Panc1 (cell line): ENCODE measurements at regions not wholly inside any gene's neighbourhood (a gene's known extent, or its start where the extent isn't known, plus 50 kb on each side); places are given as distances from the start of the nearest gene placed in this dataset.

Experiments
- ATAC-seq: fragments of 200-7000 bp; cut with Tn5 transposase; 2 replicates; pipeline ENCODE4 v1.9.1; 2020; ENCODE audit warnings: mild to moderate bottlenecking, moderate library complexity
- BruUV-seq: library from RNA; stranded (reverse); fragments of 400-500 nt; replicated peaks from 2 replicates; lab custom pipeline; 2021; lab: Mats Ljungman, UMichigan
- CTCF ChIA-PET: fragments of 300-600 bp; sonication (Branson Sonifier 250); formaldehyde crosslinking; loops from one replicate; lab custom pipeline; 2022; ENCODE audit warnings: antibody characterized with exemption; lab: Charles Lee
- POLR2A ChIA-PET: fragments of 300-600 bp; sonication (Branson Sonifier 250); formaldehyde crosslinking; loops from one replicate; lab custom pipeline; 2022; ENCODE audit warnings: antibody characterized with exemption; lab: Charles Lee
- DNase-seq: peaks from one replicate; pipeline ENCODE4 v3.0.0-alpha.2; 2010; ENCODE audit warnings: low read depth, low spot score
- H3K27ac ChIP-seq: 2 replicates; pipeline ENCODE4 v1.5.1; 2011; ENCODE audit warnings: mild to moderate bottlenecking, low read length, inconsistent platforms
- H3K27me3 ChIP-seq: fragments of 200-500 bp; sonication (Bioruptor generic); 2 replicates; pipeline ENCODE4 v1.6.0; 2014; ENCODE audit warnings: low read length, inconsistent platforms; ENCODE audit not compliant: control insufficient read depth, insufficient read depth
- H3K36me3 ChIP-seq: fragments of 200-500 bp; sonication (Bioruptor generic); 2 replicates; pipeline ENCODE4 v1.5.1; 2014; ENCODE audit warnings: inconsistent platforms, mild to moderate bottlenecking, low read length, moderate library complexity; ENCODE audit not compliant: control insufficient read depth, insufficient read depth
- H3K4me1 ChIP-seq: 2 replicates; pipeline ENCODE4 v1.5.1; 2011; ENCODE audit warnings: inconsistent platforms, mild to moderate bottlenecking, low read length, moderate library complexity; ENCODE audit not compliant: control insufficient read depth, insufficient read depth
- H3K4me3 ChIP-seq, 2 experiments: 2 replicates each; pipeline ENCODE4 v1.5.1; 2011 to 2012; ENCODE audit warnings: low read depth in 2 of 2, low read length in 2 of 2, mild to moderate bottlenecking in 2 of 2, inconsistent platforms in 1 of 2, moderate library complexity in 1 of 2
- H3K9me3 ChIP-seq: fragments of 200-500 bp; sonication (Bioruptor generic); 2 replicates; pipeline ENCODE4 v1.5.1; 2014; ENCODE audit warnings: low read depth, mild to moderate bottlenecking, inconsistent platforms, low read length, moderate library complexity; ENCODE audit not compliant: control insufficient read depth, insufficient read depth
- CTCF ChIP-seq: fragments of 450-650 bp; IDR thresholded peaks from 2 replicates; pipeline ENCODE4 v1.5.1; 2017; ENCODE audit warnings: mild to moderate bottlenecking
- POLR2AphosphoS5 ChIP-seq: IDR thresholded peaks from 2 replicates; pipeline ENCODE4 v1.6.1; 2012; ENCODE audit warnings: mild to moderate bottlenecking, low read depth, low read length, moderate library complexity
- SIN3A ChIP-seq: IDR thresholded peaks from 2 replicates; pipeline ENCODE4 v1.6.1; 2012; ENCODE audit warnings: low read depth, mild to moderate bottlenecking, low read length, moderate library complexity, borderline replicate concordance; ENCODE audit not compliant: insufficient read depth
- TCF7L2 ChIP-seq: IDR thresholded peaks from 2 replicates; pipeline ENCODE4 v1.6.1; 2011; ENCODE audit warnings: mild to moderate bottlenecking, low read depth, low read length, inconsistent platforms
- in situ Hi-C: cut with HindIII; loops from 2 replicates; pipeline ENCODE4 v1.10.0; 2016; ENCODE audit warnings: low sequenced_read_pairs, low pct_unique_long_range_greater_than_20kb
- intact Hi-C: fragments of 100-400 bp; cut with micrococcal nuclease; formaldehyde crosslinking; loops from one replicate; pipeline ENCODE4 v1.10.0; 2022; ENCODE audit not compliant: unreplicated experiment
- TF ChIP-seq, protein P1 (sequence below), 2 experiments: IDR thresholded peaks; 2 replicates each; pipeline ENCODE4 v1.6.1; 2011 to 2012; ENCODE audit warnings: low read depth in 2 of 2, control low read depth in 1 of 2, low read length in 1 of 2, mild to moderate bottlenecking in 1 of 2, moderate library complexity in 1 of 2; ENCODE audit not compliant: insufficient read depth in 1 of 2

- Histone ChIP-seq H3K27me3 (no peaks in the 10 kb centered on the region), H3K36me3 (no peaks in the 10 kb centered on the region), H3K4me1 (no peaks in the 10 kb centered on the region), H3K27ac (no peak overlapping the region), H3K9me3 (no peaks in the 10 kb centered on the region), H3K4me3 (no peak overlapping the region)
- intact Hi-C loops (no loop called here), in situ Hi-C loops (no loop called here)
- no peak for DNase-seq
- no peak for ATAC-seq
- TF ChIP-seq SIN3A (no peak), POLR2AphosphoS5 (no peak), CTCF (no peak), TCF7L2 (no peak)
- TF ChIP-seq, protein P1, sequence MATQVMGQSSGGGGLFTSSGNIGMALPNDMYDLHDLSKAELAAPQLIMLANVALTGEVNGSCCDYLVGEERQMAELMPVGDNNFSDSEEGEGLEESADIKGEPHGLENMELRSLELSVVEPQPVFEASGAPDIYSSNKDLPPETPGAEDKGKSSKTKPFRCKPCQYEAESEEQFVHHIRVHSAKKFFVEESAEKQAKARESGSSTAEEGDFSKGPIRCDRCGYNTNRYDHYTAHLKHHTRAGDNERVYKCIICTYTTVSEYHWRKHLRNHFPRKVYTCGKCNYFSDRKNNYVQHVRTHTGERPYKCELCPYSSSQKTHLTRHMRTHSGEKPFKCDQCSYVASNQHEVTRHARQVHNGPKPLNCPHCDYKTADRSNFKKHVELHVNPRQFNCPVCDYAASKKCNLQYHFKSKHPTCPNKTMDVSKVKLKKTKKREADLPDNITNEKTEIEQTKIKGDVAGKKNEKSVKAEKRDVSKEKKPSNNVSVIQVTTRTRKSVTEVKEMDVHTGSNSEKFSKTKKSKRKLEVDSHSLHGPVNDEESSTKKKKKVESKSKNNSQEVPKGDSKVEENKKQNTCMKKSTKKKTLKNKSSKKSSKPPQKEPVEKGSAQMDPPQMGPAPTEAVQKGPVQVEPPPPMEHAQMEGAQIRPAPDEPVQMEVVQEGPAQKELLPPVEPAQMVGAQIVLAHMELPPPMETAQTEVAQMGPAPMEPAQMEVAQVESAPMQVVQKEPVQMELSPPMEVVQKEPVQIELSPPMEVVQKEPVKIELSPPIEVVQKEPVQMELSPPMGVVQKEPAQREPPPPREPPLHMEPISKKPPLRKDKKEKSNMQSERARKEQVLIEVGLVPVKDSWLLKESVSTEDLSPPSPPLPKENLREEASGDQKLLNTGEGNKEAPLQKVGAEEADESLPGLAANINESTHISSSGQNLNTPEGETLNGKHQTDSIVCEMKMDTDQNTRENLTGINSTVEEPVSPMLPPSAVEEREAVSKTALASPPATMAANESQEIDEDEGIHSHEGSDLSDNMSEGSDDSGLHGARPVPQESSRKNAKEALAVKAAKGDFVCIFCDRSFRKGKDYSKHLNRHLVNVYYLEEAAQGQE (IDR thresholded peaks at IDR 0.05; ENCODE audit: insufficient read depth in 1 of 2, low read depth in 2 of 2, low read length in 1 of 2): no peak
- no TSS peak for BruUV-seq
- ChIA-PET CTCF (no interaction called here), POLR2A (interaction anchor here (0.5 kb wide), 1 partner anchor 65 kb away, joined by 16 read pairs; no protein-coding TSS in a partner anchor)
Measured at GRCh38 chr5:164002628-164003027, 497.2 kb downstream of the MAT2B start.

DNA sequence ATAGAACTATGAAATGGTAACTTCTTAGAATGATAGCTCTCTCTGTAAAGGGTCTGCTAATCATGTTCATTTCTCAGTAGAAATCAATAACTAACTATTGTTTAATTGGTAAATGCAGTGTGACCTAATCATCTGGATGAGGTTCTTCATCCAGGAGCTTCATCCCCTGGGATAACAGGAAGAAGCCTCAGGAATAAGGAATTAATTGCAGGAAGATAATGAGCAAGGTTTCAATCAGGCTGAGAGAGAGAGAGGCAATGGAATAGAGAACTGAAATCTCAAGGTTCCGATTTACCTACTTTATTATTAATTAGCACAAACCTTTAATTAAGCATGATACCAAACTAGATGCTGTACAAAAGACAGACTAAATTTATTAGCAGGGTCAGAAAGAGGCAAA, 499.7 kb downstream of the MAT2B start:
- TF ChIP-seq TCF7L2: no peak
- TF ChIP-seq SIN3A: no peak
- TF ChIP-seq POLR2AphosphoS5: no peak
- TF ChIP-seq CTCF: no peak
- TF ChIP-seq, protein P1 (IDR thresholded peaks at IDR 0.05; ENCODE audit: insufficient read depth in 1 of 2, low read depth in 2 of 2, low read length in 1 of 2): no peak
- CTCF ChIA-PET: no interaction called here
- Histone ChIP-seq H3K36me3 (no peaks in the 10 kb centered on the region), H3K4me1 (no peaks in the 10 kb centered on the region), H3K27ac (no peak overlapping the region), H3K4me3 (no peak overlapping the region), H3K9me3 (no peaks in the 10 kb centered on the region), H3K27me3 (no peaks in the 10 kb centered on the region)
- no peak for ATAC-seq
- BruUV-seq: no TSS peak
- no peak for DNase-seq
- intact Hi-C loops (no loop called here), in situ Hi-C loops (no loop called here)
- POLR2A ChIA-PET: no interaction called here
